Vagina (tissue), 2 donors: ENCODE measurements at regions not wholly inside any gene's neighbourhood (a gene's known extent, or its start where the extent isn't known, plus 50 kb on each side); places are given as distances from the start of the nearest gene placed in this dataset.

Source experiments
- CTCF ChIP-seq, 3 experiments: fragments of 450-650 bp in 2 of 3; fragments of 200-600 bp in 1 of 3; sonication (generic) in 1 of 3; IDR thresholded peaks; one replicate each; pipeline ENCODE4 v1.5.1; 2017 to 2019; ENCODE audit warnings: antibody characterized with exemption in 3 of 3, mild to moderate bottlenecking in 2 of 3, moderate library complexity in 2 of 3
- POLR2A ChIP-seq, 2 donors: fragments of 450-650 bp; IDR thresholded peaks; one replicate each; pipeline ENCODE4 v1.6.1; 2017; ENCODE audit warnings: antibody characterized with exemption in 2 of 2, mild to moderate bottlenecking in 2 of 2, moderate library complexity in 2 of 2
- POLR2AphosphoS5 ChIP-seq, 2 donors: sonication (generic); formaldehyde crosslinking; IDR thresholded peaks; one replicate each; pipeline ENCODE4 v1.9.0; 2017; ENCODE audit warnings: antibody characterized with exemption in 2 of 2, mild to moderate bottlenecking in 2 of 2, low read depth in 1 of 2; ENCODE audit not compliant: insufficient read depth in 1 of 2

GRCh38 chr11:70621241-70621640 lies 222.9 kb downstream of the CTTN start:
- TF ChIP-seq POLR2A (IDR thresholded peaks at IDR 0.05) (no peak), CTCF (IDR thresholded peaks at IDR 0.05) (no peak), POLR2AphosphoS5 (IDR thresholded peaks at IDR 0.05; ENCODE audit: insufficient read depth in 1 of 2, low read depth in 1 of 2) (no peak)
